Naive thymus-derived CD8-positive, alpha-beta T cell (primary cell): ENCODE measurements at regions not wholly inside any gene's neighbourhood (a gene's known extent, or its start where the extent isn't known, plus 50 kb on each side); places are given as distances from the start of the nearest gene placed in this dataset.

Source experiments
- ATAC-seq, 2 donors: fragments of 150-1000 bp; cut with Tn5 transposase in 1 of 2; sonication (Bioruptor Pico), chemical (Tn5 transposase) in 1 of 2; 1 replicate in 1 of 2; 2 replicates in 1 of 2; pipeline ENCODE4 v1.10.0; 2021; ENCODE audit warnings: mild to moderate bottlenecking in 2 of 2, moderate library complexity in 2 of 2
- POLR2A ChIA-PET: fragments of 350-600 bp; sonication (Branson Sonifier 250); formaldehyde crosslinking; loops from one replicate; lab custom pipeline; 2021; ENCODE audit warnings: antibody characterized with exemption; lab: Charles Lee
- DNase-seq, 10 donors: peaks; one replicate each; pipeline versions ENCODE4 v3.0.0 to v3.0.0-alpha.2; 2020 to 2022
- H3K27ac Mint-ChIP-seq, 10 donors: one replicate each; pipeline ENCODE4 v1.8.0; 2020 to 2022; ENCODE audit warnings: mild to moderate bottlenecking in 10 of 10, mixed read lengths in 10 of 10, moderate library complexity in 4 of 10, inconsistent platforms in 1 of 10
- H3K27me3 Mint-ChIP-seq, 5 donors: one replicate each; pipeline ENCODE4 v1.8.0; 2021 to 2022; ENCODE audit warnings: mixed read lengths in 5 of 5
- H3K36me3 Mint-ChIP-seq, 3 donors: one replicate each; pipeline ENCODE4 v1.8.0; 2020 to 2022; ENCODE audit warnings: mixed read lengths in 3 of 3, mild to moderate bottlenecking in 2 of 3, inconsistent platforms in 1 of 3
- H3K4me1 Mint-ChIP-seq, 4 donors: one replicate each; pipeline ENCODE4 v1.8.0; 2021 to 2022; ENCODE audit warnings: mixed read lengths in 4 of 4
- H3K4me3 Mint-ChIP-seq, 10 donors: one replicate each; pipeline ENCODE4 v1.8.0; 2020 to 2022; ENCODE audit warnings: mild to moderate bottlenecking in 10 of 10, mixed read lengths in 10 of 10, moderate library complexity in 6 of 10, inconsistent platforms in 1 of 10
- H3K9me3 Mint-ChIP-seq, 9 donors: one replicate each; pipeline ENCODE4 v1.8.0; 2020 to 2022; ENCODE audit warnings: mixed read lengths in 9 of 9, mild to moderate bottlenecking in 3 of 9, inconsistent platforms in 1 of 9, moderate library complexity in 1 of 9

DNA sequence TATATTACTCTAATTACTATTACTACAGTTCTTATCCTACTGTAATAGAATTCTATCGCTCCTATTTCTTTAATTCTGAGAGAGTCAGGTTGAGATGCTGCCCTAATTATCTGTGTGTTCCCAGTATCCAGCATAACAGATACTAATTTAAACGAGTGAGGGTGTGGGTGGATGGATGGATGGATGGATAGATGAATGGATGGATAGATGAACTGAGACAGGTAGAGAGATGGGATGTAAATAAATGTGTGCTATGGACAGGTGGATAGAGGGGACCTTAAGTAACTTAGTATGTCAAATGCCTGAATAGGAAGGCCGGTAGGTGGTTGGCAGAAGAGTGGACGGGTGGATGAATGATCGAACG is 143.6 kb upstream of the ADRA1B start:
- DNase-seq: no peak
- peak overlapping the region; percentile 51 to 86 (median 65) for H3K4me3 Mint-ChIP-seq
- no peak for ATAC-seq
- POLR2A ChIA-PET: no interaction called here
- peaks cover 21 to 42% (median 29%) of the 10 kb centered on the region in 5 donors for H3K27me3 Mint-ChIP-seq
- no peaks in the 10 kb centered on the region for H3K36me3 Mint-ChIP-seq
- peaks cover 7 to 9% (median 8%) of the 10 kb centered on the region in 4 donors for H3K4me1 Mint-ChIP-seq
- peak overlapping the region in 1 of 10 donors; percentile 30 for H3K27ac Mint-ChIP-seq
- H3K9me3 Mint-ChIP-seq: no peaks in the 10 kb centered on the region

DNA sequence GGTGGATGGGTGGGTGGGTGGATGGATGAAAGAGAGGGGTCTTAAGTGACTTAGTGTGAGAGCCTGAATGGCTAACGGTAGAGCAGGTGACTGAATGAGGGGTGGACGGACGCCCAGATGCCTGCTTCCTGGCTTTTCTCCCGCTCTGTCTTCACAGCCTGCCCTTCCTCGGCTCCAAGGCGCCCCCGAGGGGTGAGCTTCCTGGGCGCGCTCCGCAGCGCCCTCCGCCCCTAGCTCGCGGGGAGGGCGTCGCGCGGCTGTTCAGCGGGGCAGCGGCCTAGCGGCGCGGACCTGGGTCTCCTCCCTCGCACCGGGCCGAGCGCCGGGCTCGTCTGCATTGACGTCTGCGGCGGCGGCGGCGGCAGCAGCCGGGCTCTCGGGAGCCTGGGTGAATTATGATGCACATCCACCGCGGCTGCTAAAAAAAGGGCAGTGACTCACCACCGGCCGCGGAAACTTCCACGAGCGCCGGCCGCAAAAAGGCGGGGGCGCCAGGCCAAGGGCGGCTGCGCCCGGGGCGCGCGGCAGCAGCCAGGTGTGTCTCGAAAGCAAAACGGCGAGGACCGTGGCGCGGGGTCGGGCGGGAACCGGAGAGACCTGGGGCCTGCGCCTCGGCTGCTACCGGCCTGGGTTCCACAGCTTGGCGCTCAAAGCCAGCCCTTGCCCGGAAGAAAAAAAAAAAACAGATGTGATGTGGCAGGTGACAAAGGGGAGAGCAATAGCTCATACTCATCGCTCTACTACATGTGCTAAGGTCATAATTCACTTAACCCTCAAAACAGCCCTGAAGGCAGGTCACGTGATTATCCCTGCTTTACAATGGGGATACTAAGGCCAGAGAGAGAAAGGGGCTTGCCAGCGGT is 143.0 kb upstream of the ADRA1B start:
- Mint-ChIP-seq H3K36me3 (no peaks in the 10 kb centered on the region), H3K9me3 (no peaks in the 10 kb centered on the region), H3K4me3 (peak overlapping the region; percentile 57 to 86 (median 70)), H3K27me3 (peaks cover 17 to 35% (median 24%) of the 10 kb centered on the region in 5 donors), H3K4me1 (peaks cover 7 to 9% (median 8%) of the 10 kb centered on the region in 4 donors), H3K27ac (peak overlapping the region in 1 of 10 donors; percentile 30)
- POLR2A ChIA-PET: no interaction called here
- ATAC-seq: peak; percentile 62 to 91
- peak; percentile 4 to 68 (median 24) for DNase-seq

DNA sequence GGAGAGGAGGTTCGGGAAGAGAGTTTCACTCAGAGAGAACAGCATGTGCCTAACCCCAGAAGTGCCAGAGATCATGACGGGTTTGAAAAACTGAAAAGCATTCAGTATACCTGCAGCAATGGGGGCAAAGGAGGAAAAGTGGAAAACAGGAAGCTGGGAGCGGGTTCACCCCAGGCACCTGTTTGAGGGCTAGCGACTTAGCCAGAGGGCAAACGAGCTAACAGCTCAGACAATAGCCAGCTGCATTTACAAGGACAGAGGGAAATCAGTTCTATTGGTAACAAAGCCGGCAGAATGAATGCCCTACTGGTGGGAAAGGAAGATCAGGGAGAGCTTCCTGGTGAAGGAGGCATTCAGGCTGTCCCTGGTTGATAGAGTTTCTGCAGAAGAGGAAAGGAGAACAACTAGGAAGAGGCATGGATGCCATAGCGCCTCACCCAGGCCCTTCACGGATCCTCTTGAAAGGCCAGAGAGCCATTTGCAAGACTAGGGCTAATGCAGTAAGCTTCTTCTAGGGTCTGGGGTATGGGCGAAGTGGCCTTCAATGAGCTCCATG is 141.7 kb upstream of the ADRA1B start:
- no peak overlapping the region for H3K27ac Mint-ChIP-seq
- peaks cover 7 to 9% (median 8%) of the 10 kb centered on the region in 4 donors for H3K4me1 Mint-ChIP-seq
- peaks cover 14 to 33% (median 18%) of the 10 kb centered on the region in 5 donors for H3K27me3 Mint-ChIP-seq
- H3K36me3 Mint-ChIP-seq: no peaks in the 10 kb centered on the region
- no peak overlapping the region for H3K4me3 Mint-ChIP-seq
- no peak for DNase-seq
- H3K9me3 Mint-ChIP-seq: no peaks in the 10 kb centered on the region
- no peak for ATAC-seq
- POLR2A ChIA-PET: no interaction called here

GRCh38 chr5:159775890-159776289 is 140.4 kb upstream of the ADRA1B start:
- Mint-ChIP-seq H3K27me3 (peaks cover 14 to 33% (median 18%) of the 10 kb centered on the region in 5 donors), H3K4me1 (peaks cover 7 to 9% (median 8%) of the 10 kb centered on the region in 4 donors), H3K4me3 (no peak overlapping the region), H3K27ac (no peak overlapping the region), H3K36me3 (no peaks in the 10 kb centered on the region), H3K9me3 (no peaks in the 10 kb centered on the region)
- DNase-seq (no peak), ATAC-seq (no peak)
- POLR2A ChIA-PET: no interaction called here

DNA sequence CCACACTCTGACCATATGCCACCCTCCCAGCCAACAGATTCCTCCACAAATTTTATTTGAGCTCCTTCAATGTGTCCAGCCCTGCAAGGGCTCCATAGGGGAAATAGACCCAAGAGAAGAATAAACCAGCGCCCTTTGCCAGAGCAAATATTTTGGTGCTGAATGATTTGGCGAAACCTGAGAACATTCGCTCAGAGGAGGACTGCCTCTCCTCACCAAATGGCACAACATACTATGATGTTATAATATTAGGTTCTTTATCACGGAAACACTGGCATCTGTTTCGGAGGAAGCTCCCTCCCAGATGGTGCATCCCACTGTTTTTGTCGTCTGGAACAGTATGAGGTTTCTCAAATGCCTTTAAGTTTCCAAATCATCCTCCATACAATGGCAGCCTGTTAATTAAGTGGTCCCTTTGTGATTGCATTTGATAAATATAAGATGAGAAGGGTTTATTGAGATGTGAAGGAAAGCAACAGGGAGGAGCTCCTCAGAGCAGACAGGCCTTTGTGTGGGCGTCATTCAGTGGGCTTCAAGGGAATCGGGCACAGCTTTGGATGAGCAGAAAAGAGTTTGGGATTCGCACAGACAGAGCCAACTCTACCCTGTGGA is 139.1 kb upstream of the ADRA1B start:
- DNase-seq: no peak
- Mint-ChIP-seq H3K36me3 (no peaks in the 10 kb centered on the region), H3K27me3 (peaks cover 14 to 33% (median 18%) of the 10 kb centered on the region in 5 donors), H3K4me1 (peaks cover 7 to 9% (median 8%) of the 10 kb centered on the region in 4 donors), H3K27ac (no peak overlapping the region), H3K4me3 (no peak overlapping the region), H3K9me3 (no peaks in the 10 kb centered on the region)
- POLR2A ChIA-PET: no interaction called here
- ATAC-seq: no peak

DNA sequence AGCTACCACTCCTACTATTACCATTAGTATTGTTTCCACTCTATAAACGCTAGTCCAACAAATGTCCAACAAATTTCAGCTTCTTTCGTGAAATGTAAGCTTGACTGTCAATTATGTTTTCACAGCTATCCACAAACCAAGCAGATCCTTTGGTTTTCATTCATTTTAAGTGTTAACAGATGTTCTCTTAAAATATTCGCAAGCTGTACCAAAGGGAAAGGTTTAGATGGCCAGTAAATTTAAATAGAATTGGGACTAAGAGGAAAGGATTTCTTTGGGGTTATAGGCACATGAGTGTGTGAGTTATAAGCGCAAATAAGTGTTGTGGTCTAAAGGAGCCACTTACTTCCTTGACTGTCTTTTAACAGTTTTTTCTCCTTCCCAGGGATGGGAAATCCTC is 136.8 kb upstream of the ADRA1B start:
- no peaks in the 10 kb centered on the region for H3K4me1 Mint-ChIP-seq

GRCh38 chr5:159780246-159780645 is 136.0 kb upstream of the ADRA1B start:
- H3K36me3 Mint-ChIP-seq: no peaks in the 10 kb centered on the region
- no peak overlapping the region for H3K4me3 Mint-ChIP-seq
- peaks cover 1 to 7% (median 2%) of the 10 kb centered on the region in 5 donors for H3K27me3 Mint-ChIP-seq
- DNase-seq (no peak), ATAC-seq (no peak)
- no peaks in the 10 kb centered on the region for H3K4me1 Mint-ChIP-seq
- H3K27ac Mint-ChIP-seq: no peak overlapping the region
- POLR2A ChIA-PET: no interaction called here
- no peaks in the 10 kb centered on the region for H3K9me3 Mint-ChIP-seq

More for the DNA sequence above, 136.8 kb upstream of the ADRA1B start:
- Mint-ChIP-seq H3K36me3 (no peaks in the 10 kb centered on the region), H3K4me3 (no peak overlapping the region), H3K9me3 (no peaks in the 10 kb centered on the region), H3K27ac (no peak overlapping the region), H3K27me3 (peaks cover 5 to 14% (median 5%) of the 10 kb centered on the region in 5 donors)
- POLR2A ChIA-PET: no interaction called here
- DNase-seq: no peak
- ATAC-seq: no peak

DNA sequence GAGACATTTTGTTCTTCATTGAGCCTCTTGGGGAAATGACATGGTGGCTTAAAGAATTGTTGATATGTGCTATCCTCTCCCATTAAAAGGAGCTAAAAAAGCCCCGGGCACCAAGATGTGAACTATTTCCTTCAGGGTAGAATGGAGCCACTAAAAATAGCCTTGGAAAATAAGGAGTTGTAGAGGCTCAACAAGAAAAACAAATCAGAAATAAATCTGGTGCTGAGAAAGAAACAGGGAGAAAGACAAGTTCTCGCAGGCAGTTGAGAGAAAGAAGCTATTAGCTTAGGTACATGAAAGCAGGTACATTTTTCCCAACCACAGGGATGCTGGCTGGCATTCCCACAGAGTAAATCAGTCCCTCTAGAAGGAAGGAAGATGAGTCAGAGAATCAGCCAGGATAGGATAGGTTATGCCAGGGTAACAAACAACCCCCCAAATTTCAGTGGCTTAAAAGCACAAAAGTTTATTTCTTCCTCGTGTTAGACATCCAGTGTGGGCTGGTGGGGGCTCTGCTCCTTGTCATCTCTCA is 134.6 kb upstream of the ADRA1B start:
- Mint-ChIP-seq H3K4me1 (no peaks in the 10 kb centered on the region), H3K27me3 (peaks cover 0 to 12% (median 5%) of the 10 kb centered on the region in 5 donors), H3K27ac (no peak overlapping the region), H3K4me3 (no peak overlapping the region), H3K9me3 (no peaks in the 10 kb centered on the region), H3K36me3 (no peaks in the 10 kb centered on the region)
- ATAC-seq (no peak), DNase-seq (no peak)
- POLR2A ChIA-PET: no interaction called here

- no peak for ATAC-seq
- peaks cover 0 to 17% (median 5%) of the 10 kb centered on the region in 5 donors for H3K27me3 Mint-ChIP-seq
- POLR2A ChIA-PET: no interaction called here
Measured at GRCh38 chr5:159782197-159782994, 133.9 kb upstream of the ADRA1B start.

DNA sequence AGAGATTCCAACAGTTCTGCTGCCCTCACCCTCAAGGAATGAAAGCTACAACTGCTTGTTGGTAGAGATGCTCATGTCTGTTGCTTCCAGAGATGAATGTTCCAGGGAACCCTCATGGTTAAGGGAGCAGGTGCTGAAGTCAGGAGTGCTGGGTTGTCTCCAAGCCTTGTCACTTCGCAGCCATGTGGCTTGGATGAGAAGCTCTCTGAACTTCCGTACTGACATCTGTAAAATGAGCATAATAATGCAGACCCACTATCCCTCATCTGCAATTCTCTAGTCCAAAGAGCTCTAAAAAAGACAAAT is 133.3 kb upstream of the ADRA1B start:
- POLR2A ChIA-PET: no interaction called here
- no peak for DNase-seq
- Mint-ChIP-seq H3K9me3 (no peaks in the 10 kb centered on the region), H3K27me3 (peaks cover 0 to 22% (median 7%) of the 10 kb centered on the region in 5 donors), H3K36me3 (no peaks in the 10 kb centered on the region), H3K4me1 (no peaks in the 10 kb centered on the region), H3K27ac (no peak overlapping the region), H3K4me3 (no peak overlapping the region)
- ATAC-seq: no peak

More at GRCh38 chr5:159782197-159782994, 133.9 kb upstream of the ADRA1B start:
- H3K36me3 Mint-ChIP-seq: no peaks in the 10 kb centered on the region
- H3K27ac Mint-ChIP-seq: peak overlapping the region in 1 of 10 donors; percentile 40
- no peak overlapping the region for H3K4me3 Mint-ChIP-seq
- DNase-seq: no peak
- no peaks in the 10 kb centered on the region for H3K9me3 Mint-ChIP-seq
- no peaks in the 10 kb centered on the region for H3K4me1 Mint-ChIP-seq

GRCh38 chr5:159783726-159784247 is 132.5 kb upstream of the ADRA1B start:
- DNase-seq (no peak), ATAC-seq (no peak)
- no peak overlapping the region for H3K4me3 Mint-ChIP-seq
- no peak overlapping the region for H3K27ac Mint-ChIP-seq
- H3K9me3 Mint-ChIP-seq: no peaks in the 10 kb centered on the region
- peaks cover 1 to 23% (median 7%) of the 10 kb centered on the region in 5 donors for H3K27me3 Mint-ChIP-seq
- H3K36me3 Mint-ChIP-seq: no peaks in the 10 kb centered on the region
- no peaks in the 10 kb centered on the region for H3K4me1 Mint-ChIP-seq
- POLR2A ChIA-PET: no interaction called here

DNA sequence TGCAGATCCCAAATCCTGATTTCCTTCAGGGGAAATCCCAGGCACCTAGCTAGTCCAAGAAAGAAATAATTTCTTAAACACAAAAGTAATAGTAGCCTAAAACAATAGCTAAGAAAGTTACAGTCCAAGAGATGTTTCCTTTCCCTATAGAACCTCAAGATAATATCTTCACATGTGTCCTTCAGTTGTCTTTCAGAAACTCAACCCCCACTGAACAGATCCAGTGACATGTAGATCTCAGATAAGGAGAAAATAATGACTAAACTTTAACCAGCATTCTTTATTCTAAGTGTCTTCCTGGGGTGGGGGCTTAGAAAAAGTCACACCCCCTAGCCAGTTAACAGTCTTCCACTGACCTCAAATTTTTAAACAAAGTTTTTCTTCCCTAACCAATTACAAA is 131.3 kb upstream of the ADRA1B start:
- no peaks in the 10 kb centered on the region for H3K36me3 Mint-ChIP-seq
- H3K4me1 Mint-ChIP-seq: no peaks in the 10 kb centered on the region
- H3K9me3 Mint-ChIP-seq: no peaks in the 10 kb centered on the region
- no peak for DNase-seq
- H3K27me3 Mint-ChIP-seq: peaks cover 1 to 23% (median 7%) of the 10 kb centered on the region in 5 donors
- ATAC-seq: no peak
- H3K4me3 Mint-ChIP-seq: no peak overlapping the region
- POLR2A ChIA-PET: no interaction called here
- H3K27ac Mint-ChIP-seq: no peak overlapping the region
